SK-N-MC (cell line): ENCODE measurements at regions not wholly inside any gene's neighbourhood (a gene's known extent, or its start where the extent isn't known, plus 50 kb on each side); places are given as distances from the start of the nearest gene placed in this dataset.

Experiments used
- EZH2 ChIP-seq: fragments of 200-600 bp; sonication (generic); IDR thresholded peaks from one replicate; pipeline ENCODE4 v1.6.1; 2017; ENCODE audit warnings: antibody characterized with exemption
- POLR2AphosphoS5 ChIP-seq: IDR thresholded peaks from 2 replicates; pipeline ENCODE4 v1.6.1; 2012; ENCODE audit warnings: mild to moderate bottlenecking, low read depth, low read length, borderline replicate concordance

GRCh38 chrX:65610481-65610880, 57.0 kb upstream of the MSN start:
- no peak for TF ChIP-seq EZH2
- no peak for TF ChIP-seq POLR2AphosphoS5
